SU-DHL-6 (cell line): ENCODE measurements at regions not wholly inside any gene's neighbourhood (a gene's known extent, or its start where the extent isn't known, plus 50 kb on each side); places are given as distances from the start of the nearest gene placed in this dataset.

Source experiments
- H2AFZ ChIP-seq: fragments of 200-600 bp; sonication (generic); 2 replicates; pipeline ENCODE4 v1.6.1; 2014; ENCODE audit warnings: low read depth, mild to moderate bottlenecking, moderate library complexity, mixed read lengths, antibody characterized with exemption, low read length; ENCODE audit not compliant: severe bottlenecking
- H3F3A ChIP-seq: fragments of 200-600 bp; shearing (Covaris generic); 2 replicates; pipeline ENCODE4 v1.6.0; 2016; ENCODE audit warnings: antibody characterized with exemption, mild to moderate bottlenecking; ENCODE audit not compliant: insufficient read depth
- H3K27ac ChIP-seq: fragments of 200-600 bp; sonication (generic); 2 replicates; pipeline ENCODE4 v1.5.1; 2016; ENCODE audit warnings: low read depth, mild to moderate bottlenecking, low read length, moderate library complexity, mixed read lengths
- H3K27me3 ChIP-seq: fragments of 200-600 bp; sonication (generic), shearing (Covaris generic); 2 replicates; pipeline ENCODE4 v1.6.0; 2014; ENCODE audit warnings: mild to moderate bottlenecking, low read length
- H3K36me3 ChIP-seq: fragments of 200-600 bp; sonication (generic); 2 replicates; pipeline ENCODE4 v1.6.1; 2014; ENCODE audit warnings: mild to moderate bottlenecking, low read length, mixed read lengths
- H3K4me2 ChIP-seq: fragments of 300-600, 200-600 bp; shearing (Covaris generic), sonication (generic); 2 replicates; pipeline ENCODE4 v1.6.0; 2014; ENCODE audit warnings: low read length, low read depth, mild to moderate bottlenecking; ENCODE audit not compliant: poor library complexity, severe bottlenecking
- H3K4me3 ChIP-seq: fragments of 200-600 bp; sonication (generic); 2 replicates; pipeline ENCODE4 v1.5.1; 2014; ENCODE audit warnings: antibody characterized with exemption, low read length, mild to moderate bottlenecking, mixed read lengths; ENCODE audit not compliant: insufficient read depth, poor library complexity, severe bottlenecking
- H3K79me2 ChIP-seq: fragments of 200-600 bp; sonication (generic); 2 replicates; pipeline ENCODE4 v1.6.1; 2014; ENCODE audit warnings: mild to moderate bottlenecking, low read length, moderate library complexity; ENCODE audit not compliant: insufficient read depth
- H3K9ac ChIP-seq: fragments of 200-600 bp; sonication (generic); 2 replicates; pipeline ENCODE4 v1.7.0; 2014; ENCODE audit warnings: mild to moderate bottlenecking, low read length
- H3K9me2 ChIP-seq: fragments of 200-600 bp; sonication (generic); replicated peaks from 2 replicates; pipeline ENCODE4 v1.6.1; 2014; ENCODE audit warnings: low read length; ENCODE audit not compliant: insufficient read depth
- H3K9me3 ChIP-seq: fragments of 200-600 bp; sonication (generic); 2 replicates; pipeline ENCODE4 v1.6.1; 2014; ENCODE audit warnings: low read length, mixed read lengths; ENCODE audit not compliant: insufficient read depth
- H4K20me1 ChIP-seq: fragments of 200-600 bp; sonication (generic); 2 replicates; pipeline ENCODE4 v1.6.1; 2014; ENCODE audit warnings: low read depth, mild to moderate bottlenecking, antibody characterized with exemption, low read length, moderate library complexity, mixed read lengths
- CTCF ChIP-seq: fragments of 200-600 bp; sonication (generic); IDR thresholded peaks from one replicate; pipeline ENCODE4 v1.5.1; 2017; ENCODE audit warnings: antibody characterized with exemption, mild to moderate bottlenecking, low read length, moderate library complexity; ENCODE audit not compliant: insufficient read depth, poor library complexity, severe bottlenecking
- EZH2phosphoT487 ChIP-seq: fragments of 200-600 bp; sonication (generic), shearing (Covaris generic); conservative IDR thresholded peaks from 2 replicates; pipeline ENCODE4 v1.6.1; 2018; ENCODE audit warnings: mild to moderate bottlenecking, antibody characterized with exemption, low read length, moderate library complexity, mixed read lengths

DNA sequence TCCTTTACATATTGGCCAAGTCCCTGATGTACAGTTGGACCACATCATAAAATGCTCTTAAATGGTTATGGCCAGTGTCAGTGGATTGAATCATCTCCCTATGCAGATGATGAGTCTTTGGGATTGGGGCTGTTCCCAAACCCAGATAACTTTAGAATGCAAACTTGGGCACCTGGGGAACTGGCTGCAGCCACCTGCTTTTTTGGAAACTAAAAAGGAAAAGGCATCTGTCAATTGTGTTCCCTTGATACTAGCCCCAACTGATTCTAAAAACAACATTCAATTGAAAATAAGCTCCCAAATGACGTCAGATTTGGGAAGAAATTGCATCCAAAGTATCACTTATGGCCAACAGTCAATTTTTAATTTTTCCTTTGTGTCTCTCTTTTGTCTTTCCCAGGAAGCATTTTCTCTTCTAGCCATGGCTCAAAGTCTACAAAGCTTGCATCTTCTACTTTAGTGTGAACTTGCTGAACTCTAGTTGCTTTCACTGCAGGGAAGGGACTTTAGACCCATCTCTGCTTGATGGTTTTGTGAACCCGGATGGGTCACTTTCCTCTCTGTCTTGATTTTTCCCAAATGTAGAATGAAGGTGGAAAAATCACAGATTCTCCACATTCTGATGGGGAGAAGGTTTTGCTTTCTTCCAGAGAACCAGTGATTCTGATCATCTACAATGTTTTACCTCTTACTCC is 402.3 kb upstream of the USP24 start:
- H3F3A ChIP-seq: no peaks in the 10 kb centered on the region
- no peak overlapping the region for H3K4me2 ChIP-seq
- no peak overlapping the region for H3K9ac ChIP-seq
- H3K27me3 ChIP-seq: no peaks in the 10 kb centered on the region
- no peak overlapping the region for H2AFZ ChIP-seq
- H3K4me3 ChIP-seq: no peak overlapping the region
- no peaks in the 10 kb centered on the region for H3K36me3 ChIP-seq
- H4K20me1 ChIP-seq: no peaks in the 10 kb centered on the region
- no peaks in the 10 kb centered on the region for H3K79me2 ChIP-seq
- H3K27ac ChIP-seq: no peak overlapping the region
- H3K9me2 ChIP-seq: no peaks in the 10 kb centered on the region
- no peaks in the 10 kb centered on the region for H3K9me3 ChIP-seq
- no peak for TF ChIP-seq EZH2phosphoT487
- TF ChIP-seq CTCF: no peak

- Histone ChIP-seq H2AFZ (no peak overlapping the region), H3K27me3 (no peaks in the 10 kb centered on the region), H3K36me3 (no peaks in the 10 kb centered on the region), H3F3A (no peaks in the 10 kb centered on the region), H3K9me3 (no peaks in the 10 kb centered on the region), H3K27ac (no peak overlapping the region), H4K20me1 (no peaks in the 10 kb centered on the region), H3K4me2 (no peak overlapping the region), H3K9me2 (no peaks in the 10 kb centered on the region), H3K4me3 (no peak overlapping the region), H3K79me2 (no peaks in the 10 kb centered on the region), H3K9ac (no peak overlapping the region)
- no peak for TF ChIP-seq CTCF
- no peak for TF ChIP-seq EZH2phosphoT487
Measured at GRCh38 chr1:55612988-55613387, 397.8 kb upstream of the USP24 start.

- TF ChIP-seq CTCF: no peak
- no peak for TF ChIP-seq EZH2phosphoT487
- H3K4me3 ChIP-seq: no peak overlapping the region
Measured at GRCh38 chr1:55611123-55611522, 396.0 kb upstream of the USP24 start.

More at GRCh38 chr1:55611123-55611522, 396.0 kb upstream of the USP24 start:
- H3K4me2 ChIP-seq: no peak overlapping the region
- no peaks in the 10 kb centered on the region for H3K27me3 ChIP-seq
- H3K9ac ChIP-seq: no peak overlapping the region
- no peaks in the 10 kb centered on the region for H3K9me2 ChIP-seq
- no peaks in the 10 kb centered on the region for H4K20me1 ChIP-seq
- H3K27ac ChIP-seq: no peak overlapping the region
- no peak overlapping the region for H2AFZ ChIP-seq
- H3F3A ChIP-seq: no peaks in the 10 kb centered on the region
- H3K79me2 ChIP-seq: no peaks in the 10 kb centered on the region
- H3K36me3 ChIP-seq: no peaks in the 10 kb centered on the region
- H3K9me3 ChIP-seq: no peaks in the 10 kb centered on the region
